ENCODE measurements at regions not wholly inside any gene's neighbourhood (a gene's known extent, or its start where the extent isn't known, plus 50 kb on each side); places are given as distances from the start of the nearest gene placed in this dataset.

DNA sequence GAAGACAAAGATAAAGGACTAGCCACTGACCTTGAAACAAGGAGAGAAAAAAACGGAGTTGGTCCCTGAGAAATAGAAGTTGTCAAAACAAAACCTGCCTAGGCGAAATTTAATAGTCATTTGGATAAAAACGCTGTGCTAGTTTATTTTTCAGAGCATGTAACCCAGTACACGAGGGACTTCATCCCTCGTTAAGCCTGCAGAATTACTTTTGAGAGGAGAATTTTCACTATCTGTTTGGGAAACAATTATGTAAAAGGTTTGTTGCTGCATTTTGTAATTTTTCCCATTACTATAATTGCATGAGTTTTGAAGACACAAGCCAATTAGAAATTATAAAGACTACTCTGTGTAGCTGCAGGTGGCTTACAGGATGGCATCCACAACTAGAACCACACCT is 71.6 kb upstream of the MAP3K7 start:
- no peak overlapping the region for H3K27ac ChIP-seq
- no peaks in the 10 kb centered on the region for H3K36me3 ChIP-seq
- peaks cover 0 to 3% of the 10 kb centered on the region in 2 donors for H3K9me3 ChIP-seq
- no peak for DNase-seq (ENCODE audit: low spot score in 2 of 2)
- intact Hi-C loops (cut with DNase I): no loop called here
- no peaks in the 10 kb centered on the region for H3K27me3 ChIP-seq
- no peak overlapping the region for H3K4me3 ChIP-seq
- no peak for TF ChIP-seq CTCF (IDR thresholded peaks at IDR 0.05)
- H3K4me1 ChIP-seq: no peaks in the 10 kb centered on the region

GRCh38 chr6:90656325-90656724 is 69.5 kb upstream of the MAP3K7 start:
- no peak for TF ChIP-seq CTCF (IDR thresholded peaks at IDR 0.05)
- Histone ChIP-seq H3K27me3 (no peaks in the 10 kb centered on the region), H3K4me1 (no peaks in the 10 kb centered on the region), H3K27ac (no peak overlapping the region), H3K4me3 (no peak overlapping the region), H3K9me3 (no peaks in the 10 kb centered on the region), H3K36me3 (no peaks in the 10 kb centered on the region)
- intact Hi-C loops (cut with DNase I): no loop called here
- DNase-seq (ENCODE audit: low spot score in 2 of 2): no peak

GRCh38 chr6:90654806-90655205 is 67.9 kb upstream of the MAP3K7 start:
- Histone ChIP-seq H3K4me3 (no peak overlapping the region), H3K36me3 (no peaks in the 10 kb centered on the region), H3K9me3 (no peaks in the 10 kb centered on the region), H3K27ac (no peak overlapping the region), H3K27me3 (no peaks in the 10 kb centered on the region), H3K4me1 (no peaks in the 10 kb centered on the region)
- DNase-seq (ENCODE audit: low spot score in 2 of 2): no peak
- TF ChIP-seq CTCF (IDR thresholded peaks at IDR 0.05): no peak
- intact Hi-C loops (cut with DNase I): no loop called here

GRCh38 chr6:90654166-90654565 is 67.3 kb upstream of the MAP3K7 start:
- no peak for DNase-seq (ENCODE audit: low spot score in 2 of 2)
- Histone ChIP-seq H3K4me3 (no peak overlapping the region), H3K4me1 (no peaks in the 10 kb centered on the region), H3K27ac (no peak overlapping the region), H3K27me3 (no peaks in the 10 kb centered on the region), H3K36me3 (no peaks in the 10 kb centered on the region), H3K9me3 (no peaks in the 10 kb centered on the region)
- no peak for TF ChIP-seq CTCF (IDR thresholded peaks at IDR 0.05)
- intact Hi-C loops (cut with DNase I): no loop called here

DNA sequence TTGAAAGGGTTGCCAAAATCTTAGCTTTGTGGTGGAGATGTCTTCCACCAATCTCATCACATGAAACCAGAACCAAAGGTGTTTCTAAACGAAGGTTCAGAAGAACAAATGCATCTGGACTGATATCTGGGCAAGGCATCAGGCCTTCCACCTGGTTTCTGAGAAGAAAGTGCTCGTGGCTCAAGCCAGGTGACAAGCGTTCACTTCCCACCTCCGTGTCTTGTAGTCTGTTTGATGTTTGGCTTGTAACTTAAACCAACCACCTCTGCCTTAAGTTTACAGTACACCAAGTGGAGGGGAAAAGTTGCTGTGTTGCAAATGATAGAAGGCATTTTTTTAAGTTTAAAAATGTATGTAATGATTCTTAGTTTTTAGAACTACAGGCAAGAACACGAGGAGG is 66.9 kb upstream of the MAP3K7 start:
- Histone ChIP-seq H3K4me1 (no peaks in the 10 kb centered on the region), H3K27me3 (no peaks in the 10 kb centered on the region), H3K27ac (no peak overlapping the region), H3K4me3 (no peak overlapping the region), H3K9me3 (no peaks in the 10 kb centered on the region), H3K36me3 (no peaks in the 10 kb centered on the region)
- TF ChIP-seq CTCF (IDR thresholded peaks at IDR 0.05): no peak
- no peak for DNase-seq (ENCODE audit: low spot score in 2 of 2)
- intact Hi-C loops (cut with DNase I): no loop called here
